OCI-LY7 (cell line): ENCODE measurements at regions not wholly inside any gene's neighbourhood (a gene's known extent, or its start where the extent isn't known, plus 50 kb on each side); places are given as distances from the start of the nearest gene placed in this dataset.
A peak's percentile ranks its signal among the peaks of the same experiment; 100 is the strongest.

Experiments
- BruUV-seq: library from RNA; stranded (reverse); fragments of 400-500 nt; replicated peaks from 2 replicates; lab custom pipeline; 2021; lab: Mats Ljungman, UMichigan
- CTCF ChIA-PET: fragments of 300-600 bp; sonication (Branson Sonifier 250); formaldehyde crosslinking; loops from one replicate; lab custom pipeline; 2022; ENCODE audit warnings: antibody characterized with exemption; ENCODE audit not compliant: unreplicated experiment; lab: Charles Lee
- POLR2A ChIA-PET: fragments of 300-600 bp; sonication (Branson Sonifier 250); formaldehyde crosslinking; loops from one replicate; lab custom pipeline; 2022; ENCODE audit warnings: antibody characterized with exemption; lab: Charles Lee
- DNase-seq: peaks from one replicate; pipeline ENCODE4 v3.0.0-alpha.2; 2015; ENCODE audit warnings: low spot score
- H2AFZ ChIP-seq: fragments of 200-600 bp; sonication (generic), shearing (Covaris generic); 2 replicates; pipeline ENCODE4 v1.6.1; 2014; ENCODE audit warnings: mild to moderate bottlenecking, antibody characterized with exemption, low read length, moderate library complexity
- H3K27ac ChIP-seq: fragments of 200-600 bp; sonication (generic); 2 replicates; pipeline ENCODE4 v1.5.1; 2014; ENCODE audit warnings: mixed run types, low read depth, mild to moderate bottlenecking, moderate library complexity, low read length, inconsistent platforms; ENCODE audit not compliant: poor library complexity, severe bottlenecking
- H3K36me3 ChIP-seq: fragments of 200-600 bp; sonication (generic); 2 replicates; pipeline ENCODE4 v1.6.1; 2014; ENCODE audit warnings: mild to moderate bottlenecking, antibody characterized with exemption, low read length, moderate library complexity, mixed read lengths; ENCODE audit not compliant: insufficient read depth
- H3K4me1 ChIP-seq: fragments of 200-600 bp; sonication (generic); 2 replicates; pipeline ENCODE4 v1.5.1; 2014; ENCODE audit warnings: mild to moderate bottlenecking, low read length; ENCODE audit not compliant: insufficient read depth, poor library complexity, severe bottlenecking
- H3K4me2 ChIP-seq: fragments of 200-600 bp; sonication (generic); 2 replicates; pipeline ENCODE4 v1.6.1; 2014; ENCODE audit warnings: mild to moderate bottlenecking, low read length
- H3K4me3 ChIP-seq: fragments of 200-600 bp; sonication (generic); 2 replicates; pipeline ENCODE4 v1.5.1; 2014; ENCODE audit warnings: mild to moderate bottlenecking, low read depth, low read length; ENCODE audit not compliant: poor library complexity, severe bottlenecking
- H3K79me2 ChIP-seq: fragments of 200-600 bp; sonication (generic); 2 replicates; pipeline ENCODE4 v1.6.1; 2016; ENCODE audit warnings: low read depth, mild to moderate bottlenecking, low read length, moderate library complexity, mixed read lengths; ENCODE audit not compliant: insufficient read depth
- H3K9me2 ChIP-seq: fragments of 200-600 bp; sonication (generic); 2 replicates; pipeline ENCODE4 v1.6.1; 2016; ENCODE audit warnings: mild to moderate bottlenecking, low read length, mixed read lengths; ENCODE audit not compliant: insufficient read depth
- H3K9me3 ChIP-seq: fragments of 200-600 bp; sonication (generic); 2 replicates; pipeline ENCODE4 v1.6.1; 2014; ENCODE audit warnings: mild to moderate bottlenecking, mixed run types, low read length, mixed read lengths
- H4K20me1 ChIP-seq: fragments of 200-600 bp; sonication (generic); 2 replicates; pipeline ENCODE4 v1.6.1; 2014; ENCODE audit warnings: mild to moderate bottlenecking, antibody characterized with exemption, low read length, moderate library complexity, mixed read lengths; ENCODE audit not compliant: insufficient read depth
- EZH2phosphoT487 ChIP-seq: fragments of 200-600 bp; sonication (generic); IDR thresholded peaks from 2 replicates; pipeline ENCODE4 v1.6.1; 2018; ENCODE audit warnings: low read depth, borderline replicate concordance, mild to moderate bottlenecking, mixed run types, antibody characterized with exemption, low read length, moderate library complexity, mixed read lengths
- intact Hi-C: fragments of 100-400 bp; cut with micrococcal nuclease; formaldehyde crosslinking; loops from one replicate; pipeline ENCODE4 v1.10.0; 2022; ENCODE audit not compliant: unreplicated experiment
- TF ChIP-seq, protein P1 (sequence below): fragments of 200-600 bp; sonication (generic); conservative IDR thresholded peaks from 2 replicates; pipeline ENCODE4 v1.5.1; 2014; ENCODE audit warnings: mild to moderate bottlenecking, antibody characterized with exemption, low read length, moderate library complexity, mixed read lengths

DNA sequence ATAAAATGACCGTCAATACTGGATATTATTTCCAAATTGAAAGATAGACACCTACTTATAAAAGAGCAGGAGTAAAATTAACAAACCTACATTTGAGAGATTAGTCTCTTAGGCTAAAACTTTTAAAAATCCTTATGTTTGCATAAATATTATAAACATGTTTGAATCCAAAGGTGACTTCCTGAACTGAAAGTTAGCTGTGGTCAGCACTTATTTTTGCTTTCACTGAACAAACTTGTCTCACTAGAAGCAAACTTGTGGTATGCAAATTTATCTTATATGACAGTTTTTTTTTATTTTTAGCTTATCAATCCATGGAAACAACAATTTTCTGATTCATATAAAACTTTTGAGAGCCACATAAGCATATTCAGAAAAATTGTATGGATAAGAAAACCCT is 502.6 kb upstream of the COX7C start:
- Histone ChIP-seq H3K79me2 (no peaks in the 10 kb centered on the region), H3K4me3 (no peak overlapping the region), H4K20me1 (no peaks in the 10 kb centered on the region), H3K27ac (no peak overlapping the region), H3K4me2 (no peak overlapping the region), H3K9me3 (no peaks in the 10 kb centered on the region), H2AFZ (no peak overlapping the region), H3K4me1 (no peaks in the 10 kb centered on the region), H3K9me2 (no peaks in the 10 kb centered on the region), H3K36me3 (no peaks in the 10 kb centered on the region)
- TF ChIP-seq EZH2phosphoT487: no peak
- TF ChIP-seq, protein P1, sequence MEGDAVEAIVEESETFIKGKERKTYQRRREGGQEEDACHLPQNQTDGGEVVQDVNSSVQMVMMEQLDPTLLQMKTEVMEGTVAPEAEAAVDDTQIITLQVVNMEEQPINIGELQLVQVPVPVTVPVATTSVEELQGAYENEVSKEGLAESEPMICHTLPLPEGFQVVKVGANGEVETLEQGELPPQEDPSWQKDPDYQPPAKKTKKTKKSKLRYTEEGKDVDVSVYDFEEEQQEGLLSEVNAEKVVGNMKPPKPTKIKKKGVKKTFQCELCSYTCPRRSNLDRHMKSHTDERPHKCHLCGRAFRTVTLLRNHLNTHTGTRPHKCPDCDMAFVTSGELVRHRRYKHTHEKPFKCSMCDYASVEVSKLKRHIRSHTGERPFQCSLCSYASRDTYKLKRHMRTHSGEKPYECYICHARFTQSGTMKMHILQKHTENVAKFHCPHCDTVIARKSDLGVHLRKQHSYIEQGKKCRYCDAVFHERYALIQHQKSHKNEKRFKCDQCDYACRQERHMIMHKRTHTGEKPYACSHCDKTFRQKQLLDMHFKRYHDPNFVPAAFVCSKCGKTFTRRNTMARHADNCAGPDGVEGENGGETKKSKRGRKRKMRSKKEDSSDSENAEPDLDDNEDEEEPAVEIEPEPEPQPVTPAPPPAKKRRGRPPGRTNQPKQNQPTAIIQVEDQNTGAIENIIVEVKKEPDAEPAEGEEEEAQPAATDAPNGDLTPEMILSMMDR: no peak
- POLR2A ChIA-PET: no interaction called here
- CTCF ChIA-PET: no interaction called here
- intact Hi-C loops: no loop called here
- DNase-seq: no peak
- BruUV-seq: no TSS peak

DNA sequence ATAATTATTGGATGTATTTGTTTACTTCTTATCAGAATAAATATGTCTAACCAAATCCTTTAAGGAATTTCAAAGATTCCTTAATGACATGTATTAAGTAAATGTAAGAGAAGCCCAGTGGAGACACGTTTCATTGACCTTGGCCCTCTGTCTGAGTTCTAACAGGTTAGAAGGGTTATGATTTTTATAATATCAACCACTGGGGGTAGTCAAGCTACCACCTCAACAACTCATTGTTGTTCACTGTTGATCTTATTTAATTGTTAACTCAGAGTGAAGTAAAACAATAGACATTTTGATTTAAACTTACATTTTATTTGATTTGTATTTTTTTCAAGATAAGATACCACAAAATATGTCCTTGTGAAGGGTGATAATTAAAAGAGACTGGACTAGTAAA is 499.2 kb upstream of the COX7C start:
- no TSS peak for BruUV-seq
- no peak overlapping the region for H3K4me3 ChIP-seq
- ChIA-PET CTCF (no interaction called here), POLR2A (no interaction called here)
- TF ChIP-seq, protein P1: peak; percentile 59
- TF ChIP-seq EZH2phosphoT487: no peak
- H3K36me3 ChIP-seq: no peaks in the 10 kb centered on the region
- no peaks in the 10 kb centered on the region for H3K9me2 ChIP-seq
- no peaks in the 10 kb centered on the region for H3K9me3 ChIP-seq
- no peaks in the 10 kb centered on the region for H3K4me1 ChIP-seq
- no peaks in the 10 kb centered on the region for H3K79me2 ChIP-seq
- intact Hi-C loops: no loop called here
- H4K20me1 ChIP-seq: no peaks in the 10 kb centered on the region
- no peak overlapping the region for H2AFZ ChIP-seq
- H3K27ac ChIP-seq: no peak overlapping the region
- DNase-seq: peak; percentile 10
- no peak overlapping the region for H3K4me2 ChIP-seq

DNA sequence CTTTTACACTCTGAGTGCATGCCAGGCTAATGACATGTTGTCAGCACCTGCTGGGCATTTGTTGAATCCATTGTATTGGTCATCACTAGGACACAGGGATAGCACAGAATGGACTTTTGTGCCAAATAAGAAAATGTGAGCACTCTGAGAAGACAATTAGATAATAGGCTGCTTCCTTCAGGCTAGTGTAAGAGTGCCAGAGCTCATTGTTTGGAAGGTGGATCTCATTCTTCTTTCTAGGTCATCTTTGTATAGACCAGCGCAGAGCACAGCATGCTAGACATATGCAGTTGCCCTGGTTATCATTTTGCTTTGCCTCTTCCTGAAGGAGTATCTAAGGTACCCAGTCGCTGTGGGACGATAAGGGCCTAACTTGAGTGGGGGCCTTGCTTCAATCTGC is 493.4 kb upstream of the COX7C start:
- Histone ChIP-seq H3K4me2 (no peak overlapping the region), H3K4me1 (no peaks in the 10 kb centered on the region), H3K79me2 (no peaks in the 10 kb centered on the region), H2AFZ (no peak overlapping the region), H3K9me2 (no peaks in the 10 kb centered on the region), H3K4me3 (no peak overlapping the region), H3K36me3 (no peaks in the 10 kb centered on the region), H3K27ac (no peak overlapping the region), H4K20me1 (no peaks in the 10 kb centered on the region), H3K9me3 (no peaks in the 10 kb centered on the region)
- no TSS peak for BruUV-seq
- DNase-seq: no peak
- ChIA-PET POLR2A (interaction anchor here (1.2 kb wide), 1 partner anchor 12 kb away, joined by 3 read pairs; no protein-coding TSS in a partner anchor), CTCF (no interaction called here)
- no peak for TF ChIP-seq EZH2phosphoT487
- TF ChIP-seq, protein P1: no peak
- intact Hi-C loops: no loop called here
